ENCODE measurements at regions not wholly inside any gene's neighbourhood (a gene's known extent, or its start where the extent isn't known, plus 50 kb on each side); places are given as distances from the start of the nearest gene placed in this dataset.
A peak's percentile ranks its signal among the peaks of the same experiment; 100 is the strongest.

DNA sequence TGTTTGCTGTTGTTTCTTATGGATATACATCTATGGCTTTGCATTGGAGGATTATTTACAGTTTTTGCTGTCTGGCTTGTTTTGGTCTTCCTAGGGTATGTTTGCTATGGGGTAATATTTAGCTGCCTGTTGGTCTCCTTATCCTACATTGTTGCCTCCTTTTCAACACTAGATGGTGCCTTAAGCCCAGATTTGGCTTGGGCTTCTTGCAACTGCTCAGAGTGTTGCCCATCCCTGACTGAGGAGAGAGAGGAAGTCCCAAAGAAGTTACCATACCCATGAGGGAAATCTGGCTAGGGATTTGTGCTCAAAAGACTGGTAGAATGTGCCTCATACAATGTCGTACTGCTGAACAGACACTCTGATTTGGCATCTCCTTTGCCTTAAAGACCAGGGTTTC, 94.6 kb upstream of the MUCL1 start:
- Histone ChIP-seq H3K4me3 (ENCODE audit: extremely low read depth in 1 of 4, insufficient read depth in 2 of 4, low read depth in 3 of 4, low read length in 4 of 4) (no peak overlapping the region), H4K8ac (ENCODE audit: extremely low read depth, insufficient read depth, low read length) (no peak overlapping the region), H3K23ac (ENCODE audit: insufficient read length) (no peak overlapping the region), H3K9me3 (ENCODE audit: insufficient read depth in 2 of 2, low read depth in 1 of 2, low read length in 1 of 2) (no peaks in the 10 kb centered on the region), H3K56ac (replicated peaks; ENCODE audit: insufficient read length, low read depth, low read length) (no peak overlapping the region), H4K91ac (replicated peaks; ENCODE audit: insufficient read length, low read length) (no peak overlapping the region), H3K36me3 (ENCODE audit: control insufficient read depth in 2 of 4, insufficient read depth in 4 of 4, low read length in 3 of 4) (no peaks in the 10 kb centered on the region), H3K4ac (replicated peaks; ENCODE audit: insufficient read length, low read depth, low read length) (no peak overlapping the region), H3K18ac (ENCODE audit: extremely low read depth, low read length) (no peak overlapping the region), H2BK20ac (ENCODE audit: low read length) (no peak overlapping the region), H3K14ac (ENCODE audit: insufficient read length) (no peak overlapping the region), H2BK5ac (ENCODE audit: low read depth, low read length) (no peak overlapping the region), H2AK5ac (ENCODE audit: low read depth, low read length) (no peak overlapping the region), H3K4me2 (ENCODE audit: insufficient read depth in 1 of 2, low read depth in 2 of 2, low read length in 2 of 2) (no peak overlapping the region), H3K4me1 (replicated peaks in 1 of 4; ENCODE audit: control insufficient read depth in 3 of 4, insufficient read depth in 4 of 4, low read length in 3 of 4) (no peaks in the 10 kb centered on the region), H2BK120ac (replicated peaks; ENCODE audit: low read depth, low read length) (no peak overlapping the region), H3K27ac (ENCODE audit: low read depth, low read length) (no peak overlapping the region), H3K23me2 (ENCODE audit: low read depth, low read length) (no peaks in the 10 kb centered on the region), H4K20me1 (replicated peaks in 1 of 2; ENCODE audit: control insufficient read depth in 1 of 2, insufficient read depth in 2 of 2, low read length in 2 of 2) (no peaks in the 10 kb centered on the region), H3K79me1 (ENCODE audit: low read depth, low read length) (no peaks in the 10 kb centered on the region), H3K79me2 (ENCODE audit: control insufficient read depth in 1 of 2, insufficient read depth in 2 of 2, low read length in 2 of 2) (no peaks in the 10 kb centered on the region), H4K5ac (ENCODE audit: insufficient read length, low read depth, low read length) (no peak overlapping the region), H2AFZ (ENCODE audit: low read length) (peak overlapping the region; percentile 100), H3K27me3 (replicated peaks in 1 of 4; ENCODE audit: control insufficient read depth in 3 of 4, extremely low read depth in 1 of 4, insufficient read depth in 3 of 4, low read length in 3 of 4) (no peaks in the 10 kb centered on the region), H3K9ac (replicated peaks in 1 of 4; ENCODE audit: extremely low read depth in 1 of 4, low read depth in 3 of 4, low read length in 3 of 4) (no peak overlapping the region), H2BK15ac (ENCODE audit: low read length) (no peak overlapping the region), H2BK12ac (ENCODE audit: low read depth, low read length) (no peak overlapping the region)
- WGBS, 2 experiments (ENCODE audit: extremely low coverage in 1 of 2, insufficient coverage in 1 of 2, insufficient read length in 1 of 2, insufficient replicate concordance in 2 of 2, low coverage in 1 of 2, low lambda C conversion rate in 2 of 2, missing lambda C conversion rate in 1 of 2), result 58% methylated on average over 1 of the region's 1 CpG; no CpG with 5 or more reads in 1 of the 2 experiments
- peak; percentile 98 for FAIRE-seq
- TF ChIP-seq BCL11A (IDR thresholded peaks at IDR 0.05; ENCODE audit: low read depth in 2 of 2, low read length in 2 of 2) (no peak), RAD21 (IDR thresholded peaks at IDR 0.05 in 1 of 2, conservative IDR thresholded peaks at IDR 0.05 in 1 of 2; ENCODE audit: low read depth in 2 of 2, low read length in 2 of 2) (peak; percentile 93 to 97), JUN (IDR thresholded peaks at IDR 0.05; ENCODE audit: low read depth, low read length) (no peak)
- TF ChIP-seq, protein P1, sequence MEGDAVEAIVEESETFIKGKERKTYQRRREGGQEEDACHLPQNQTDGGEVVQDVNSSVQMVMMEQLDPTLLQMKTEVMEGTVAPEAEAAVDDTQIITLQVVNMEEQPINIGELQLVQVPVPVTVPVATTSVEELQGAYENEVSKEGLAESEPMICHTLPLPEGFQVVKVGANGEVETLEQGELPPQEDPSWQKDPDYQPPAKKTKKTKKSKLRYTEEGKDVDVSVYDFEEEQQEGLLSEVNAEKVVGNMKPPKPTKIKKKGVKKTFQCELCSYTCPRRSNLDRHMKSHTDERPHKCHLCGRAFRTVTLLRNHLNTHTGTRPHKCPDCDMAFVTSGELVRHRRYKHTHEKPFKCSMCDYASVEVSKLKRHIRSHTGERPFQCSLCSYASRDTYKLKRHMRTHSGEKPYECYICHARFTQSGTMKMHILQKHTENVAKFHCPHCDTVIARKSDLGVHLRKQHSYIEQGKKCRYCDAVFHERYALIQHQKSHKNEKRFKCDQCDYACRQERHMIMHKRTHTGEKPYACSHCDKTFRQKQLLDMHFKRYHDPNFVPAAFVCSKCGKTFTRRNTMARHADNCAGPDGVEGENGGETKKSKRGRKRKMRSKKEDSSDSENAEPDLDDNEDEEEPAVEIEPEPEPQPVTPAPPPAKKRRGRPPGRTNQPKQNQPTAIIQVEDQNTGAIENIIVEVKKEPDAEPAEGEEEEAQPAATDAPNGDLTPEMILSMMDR (IDR thresholded peaks at IDR 0.05; ENCODE audit: control extremely low read depth in 1 of 3, insufficient read depth in 1 of 3, low read depth in 1 of 3, low read length in 3 of 3), result peak in 2 of 3 experiments; percentile 73 to 90; a peak in 3 of 4 replicates
- ChIA-PET CTCF (ENCODE audit: partially characterized antibody) (interaction anchor here (0.6 to 4.2 kb wide), 41 partner anchors 9 to 317 kb away, joined by 3 to 58 read pairs (median 4); no protein-coding TSS in a partner anchor), POLR2A (ENCODE audit: partially characterized antibody) (interaction anchor here (1.2 kb wide), 2 partner anchors 197 to 202 kb away, joined by 3 to 4 read pairs; no protein-coding TSS in a partner anchor)
- DNase-seq (ENCODE audit: low read depth in 1 of 2, low spot score in 2 of 2), result peak; percentile 25 to 44
